Upper lobe of left lung (tissue), 6 donors: ENCODE measurements at regions not wholly inside any gene's neighbourhood (a gene's known extent, or its start where the extent isn't known, plus 50 kb on each side); places are given as distances from the start of the nearest gene placed in this dataset.

Experiments
- ATAC-seq, 2 donors: fragments of 200-7000 bp; cut with Tn5 transposase; one replicate each; pipeline ENCODE4 v1.9.1; 2022; ENCODE audit warnings: mild to moderate bottlenecking in 2 of 2, moderate library complexity in 2 of 2; ENCODE audit not compliant: low FRiP score in 2 of 2
- DNase-seq, 2 donors: peaks; one replicate each; pipeline ENCODE4 v3.0.0-alpha.2; 2019 to 2020
- H3K27ac ChIP-seq, 4 donors: fragments of 200-600 bp; sonication (generic); one replicate each; pipeline ENCODE4 v1.5.1; 2016 to 2019
- H3K27me3 ChIP-seq, 4 donors: fragments of 200-600 bp; sonication (generic); one replicate each; pipeline ENCODE4 v1.5.1; 2017 to 2019
- H3K36me3 ChIP-seq, 4 donors: fragments of 200-600 bp; sonication (generic); one replicate each; pipeline ENCODE4 v1.5.1; 2016 to 2019
- H3K4me1 ChIP-seq, 4 donors: fragments of 200-600 bp; sonication (generic); one replicate each; pipeline ENCODE4 v1.5.1; 2018 to 2019
- H3K4me3 ChIP-seq, 4 donors: fragments of 200-600 bp; sonication (generic); one replicate each; pipeline ENCODE4 v1.5.1; 2017 to 2019; ENCODE audit warnings: mild to moderate bottlenecking in 2 of 4, moderate library complexity in 1 of 4
- H3K9me3 ChIP-seq, 4 donors: fragments of 200-600 bp; sonication (generic); one replicate each; pipeline ENCODE4 v1.5.1; 2018 to 2019
- CTCF ChIP-seq, 6 experiments: fragments of 450-650 bp in 4 of 6; fragments of 200-600 bp in 2 of 6; sonication (generic) in 2 of 6; IDR thresholded peaks; one replicate each; pipeline ENCODE4 v1.5.1; 2016 to 2019; ENCODE audit warnings: antibody characterized with exemption in 6 of 6
- EP300 ChIP-seq, 4 donors: sonication (generic); formaldehyde crosslinking; IDR thresholded peaks; one replicate each; pipeline ENCODE4 v1.5.1; 2017; ENCODE audit warnings: antibody characterized with exemption in 4 of 4, control low read depth in 2 of 4
- POLR2A ChIP-seq, 4 donors: fragments of 450-650 bp; IDR thresholded peaks; one replicate each; pipeline ENCODE4 v1.5.1; 2016 to 2017; ENCODE audit warnings: antibody characterized with exemption in 4 of 4, mild to moderate bottlenecking in 2 of 4
- POLR2AphosphoS5 ChIP-seq, 2 donors: sonication (generic); formaldehyde crosslinking; IDR thresholded peaks; one replicate each; pipeline ENCODE4 v1.5.1; 2017; ENCODE audit warnings: antibody characterized with exemption in 2 of 2
- WGBS, 2 donors: methylation state at CpG; one replicate each; pipeline ENCODE4 v1.1.5; 2017 to 2018; 5-methylcytosine and 5-hydroxymethylcytosine counted together
- donor health status: DM: no; HTN: no; CAD: no; lungs with moderate emphysema.
- donor health status: DM: no; HTN: yes; CAD: no; lungs with severe emphysema.

GRCh38 chrX:38856670-38857265 lies 55.5 kb downstream of the MID1IP1 start:
- TF ChIP-seq POLR2AphosphoS5 (IDR thresholded peaks at IDR 0.05) (no peak), POLR2A (IDR thresholded peaks at IDR 0.05) (no peak), CTCF (IDR thresholded peaks at IDR 0.05) (no peak), EP300 (IDR thresholded peaks at IDR 0.05) (no peak)
- H3K4me1 ChIP-seq = no peaks in the 10 kb centered on the region
- no peak overlapping the region for H3K27ac ChIP-seq
- H3K4me3 ChIP-seq = no peak overlapping the region
- ATAC-seq (no peak), DNase-seq (no peak)
- no peaks in the 10 kb centered on the region for H3K9me3 ChIP-seq
- 82 to 95% methylated on average over 4 of the region's 4 CpGs for WGBS, 2 donors
- no peaks in the 10 kb centered on the region for H3K36me3 ChIP-seq
- no peaks in the 10 kb centered on the region for H3K27me3 ChIP-seq

DNA sequence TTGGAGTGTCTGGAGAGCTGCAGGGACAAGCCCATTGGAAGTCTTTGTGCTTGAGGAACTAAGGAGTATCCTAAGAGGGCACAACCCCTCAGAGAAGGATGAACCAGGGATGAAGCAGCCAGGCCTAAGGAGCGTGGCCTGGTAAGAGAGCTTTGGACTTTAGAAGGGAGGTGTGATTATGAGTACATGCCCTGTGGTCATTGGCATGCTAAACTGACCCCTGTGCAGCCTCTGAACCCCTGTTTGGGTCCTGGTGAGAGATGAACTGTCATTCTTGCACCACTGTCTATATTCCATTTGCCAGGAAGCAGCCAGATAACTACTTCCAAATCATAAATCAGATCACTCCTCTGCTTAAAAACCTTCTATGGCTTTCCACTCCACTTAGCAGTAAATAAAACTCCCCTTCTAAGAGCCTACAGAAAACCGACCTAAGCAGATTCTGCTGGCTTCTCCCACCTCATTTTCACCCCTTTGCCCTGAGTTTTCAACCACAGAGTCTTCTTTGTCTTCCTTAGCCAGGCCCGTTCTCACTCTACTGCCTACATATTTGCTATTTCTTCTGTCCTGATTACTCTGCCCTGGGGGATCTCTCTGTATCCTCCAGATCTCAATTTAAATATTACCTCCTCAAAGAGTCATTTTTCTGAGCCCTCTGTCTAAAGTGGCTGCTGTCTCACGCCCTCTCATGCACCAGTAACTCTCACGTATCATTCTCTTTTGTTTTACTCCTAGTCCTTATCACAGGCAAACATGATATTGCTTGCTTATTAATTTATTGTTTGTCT lies 56.7 kb downstream of the MID1IP1 start:
- ATAC-seq (no peak), DNase-seq (no peak)
- Histone ChIP-seq H3K4me3 (no peak overlapping the region), H3K36me3 (no peaks in the 10 kb centered on the region), H3K4me1 (no peaks in the 10 kb centered on the region), H3K27ac (no peak overlapping the region), H3K27me3 (no peaks in the 10 kb centered on the region), H3K9me3 (no peaks in the 10 kb centered on the region)
- WGBS, 2 donors = 77 to 90% methylated on average over 5 of the region's 5 CpGs
- TF ChIP-seq EP300 (IDR thresholded peaks at IDR 0.05) (no peak), POLR2AphosphoS5 (IDR thresholded peaks at IDR 0.05) (no peak), CTCF (IDR thresholded peaks at IDR 0.05) (no peak), POLR2A (IDR thresholded peaks at IDR 0.05) (no peak)

- no peak for TF ChIP-seq POLR2AphosphoS5 (IDR thresholded peaks at IDR 0.05)
- TF ChIP-seq EP300 (IDR thresholded peaks at IDR 0.05) = no peak
- TF ChIP-seq POLR2A (IDR thresholded peaks at IDR 0.05) = no peak
- TF ChIP-seq CTCF (IDR thresholded peaks at IDR 0.05) = no peak
- no peak overlapping the region for H3K27ac ChIP-seq
- H3K27me3 ChIP-seq = no peaks in the 10 kb centered on the region
- ATAC-seq (no peak), DNase-seq (no peak)
- H3K9me3 ChIP-seq = no peaks in the 10 kb centered on the region
- no peaks in the 10 kb centered on the region for H3K36me3 ChIP-seq
- H3K4me1 ChIP-seq = no peaks in the 10 kb centered on the region
- H3K4me3 ChIP-seq = no peak overlapping the region
Observed at GRCh38 chrX:38859602-38860001, 58.3 kb downstream of the MID1IP1 start.

DNA sequence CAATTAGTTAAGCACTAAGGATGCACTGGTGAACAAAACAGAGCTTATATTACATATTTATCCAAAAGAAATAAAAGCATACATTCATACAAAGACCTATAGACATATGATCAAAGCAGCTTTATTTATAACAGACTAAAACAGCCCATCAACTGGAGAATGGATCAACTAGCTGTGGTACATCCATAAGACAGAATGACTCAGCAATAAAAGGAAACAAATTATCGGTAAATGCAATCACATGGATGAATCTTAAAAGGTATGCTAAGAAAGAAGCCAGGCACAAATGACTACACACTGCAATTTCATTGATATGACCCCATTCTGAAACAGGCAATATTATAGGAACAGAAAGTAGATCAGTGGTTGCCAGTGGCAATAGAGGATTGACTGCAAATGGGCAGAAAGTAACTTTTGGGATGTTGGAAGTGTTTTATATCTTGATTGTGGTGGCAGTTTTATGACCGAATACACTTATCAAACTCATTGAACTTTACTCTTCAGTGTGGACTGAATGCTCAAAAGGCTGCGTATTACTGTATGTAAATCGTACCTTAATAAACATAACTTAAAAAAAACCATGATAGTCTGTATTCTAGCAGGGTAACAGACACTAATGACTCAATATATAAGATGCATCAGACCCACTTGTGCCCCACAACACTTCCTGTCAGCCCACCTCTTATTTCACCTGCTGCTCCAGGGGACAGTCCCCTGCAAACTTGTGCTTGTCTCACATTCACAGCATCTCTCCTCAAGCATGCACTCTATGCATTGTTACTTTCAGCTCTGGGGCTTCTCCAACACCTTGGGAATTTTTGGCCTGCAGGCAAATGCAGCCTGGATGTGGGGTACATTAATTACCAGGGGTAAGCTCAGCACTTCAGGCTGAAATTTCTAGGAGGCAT lies 59.1 kb downstream of the MID1IP1 start:
- no peaks in the 10 kb centered on the region for H3K27me3 ChIP-seq
- H3K4me1 ChIP-seq = no peaks in the 10 kb centered on the region
- DNase-seq (no peak), ATAC-seq (no peak)
- no peak for TF ChIP-seq POLR2A (IDR thresholded peaks at IDR 0.05)
- TF ChIP-seq EP300 (IDR thresholded peaks at IDR 0.05) = no peak
- no peak for TF ChIP-seq POLR2AphosphoS5 (IDR thresholded peaks at IDR 0.05)
- TF ChIP-seq CTCF (IDR thresholded peaks at IDR 0.05) = no peak
- H3K9me3 ChIP-seq = no peaks in the 10 kb centered on the region
- no peaks in the 10 kb centered on the region for H3K36me3 ChIP-seq
- H3K27ac ChIP-seq = no peak overlapping the region
- WGBS, 2 donors = 88 to 90% methylated on average over 4 of the region's 4 CpGs
- H3K4me3 ChIP-seq = no peak overlapping the region
